ENCODE measurements at regions not wholly inside any gene's neighbourhood (a gene's known extent, or its start where the extent isn't known, plus 50 kb on each side); places are given as distances from the start of the nearest gene placed in this dataset.

- H3K4me1 Mint-ChIP-seq (ENCODE audit: low read depth) = no peaks in the 10 kb centered on the region
- H3K27ac Mint-ChIP-seq = no peak overlapping the region
- H3K4me3 Mint-ChIP-seq = no peak overlapping the region
- peaks cover 8% of the 10 kb centered on the region for H3K27me3 Mint-ChIP-seq
- no peaks in the 10 kb centered on the region for H3K36me3 Mint-ChIP-seq
- no peaks in the 10 kb centered on the region for H3K9me3 Mint-ChIP-seq (ENCODE audit: low read depth)
Measured at GRCh38 chr1:17998889-17999288, 108.7 kb upstream of the IGSF21 start.

DNA sequence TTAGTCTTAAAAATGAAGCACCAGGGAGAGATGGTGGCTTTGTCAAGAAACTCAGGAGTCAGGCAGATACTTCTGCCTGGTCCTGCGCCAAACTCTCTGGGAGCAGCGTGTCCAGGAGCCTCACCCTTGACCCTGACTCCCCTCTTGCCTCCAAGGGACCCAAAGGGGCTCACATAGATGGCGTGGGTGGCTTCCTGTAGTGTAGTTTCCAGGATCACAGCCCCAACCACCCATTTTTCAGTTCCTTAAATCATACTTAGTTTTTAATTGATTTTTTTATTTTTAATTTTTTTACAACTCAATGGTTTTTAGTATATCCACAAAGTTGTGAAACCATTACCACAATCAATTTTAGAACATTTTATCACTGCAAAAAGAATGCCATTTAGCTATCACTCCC lies 107.7 kb upstream of the IGSF21 start:
- no peaks in the 10 kb centered on the region for H3K36me3 Mint-ChIP-seq
- H3K9me3 Mint-ChIP-seq (ENCODE audit: low read depth) = no peaks in the 10 kb centered on the region
- no peak overlapping the region for H3K4me3 Mint-ChIP-seq
- no peak overlapping the region for H3K27ac Mint-ChIP-seq
- H3K27me3 Mint-ChIP-seq = peaks cover 11% of the 10 kb centered on the region
- no peaks in the 10 kb centered on the region for H3K4me1 Mint-ChIP-seq (ENCODE audit: low read depth)

- no peaks in the 10 kb centered on the region for H3K4me1 Mint-ChIP-seq (ENCODE audit: low read depth)
- H3K4me3 Mint-ChIP-seq = no peak overlapping the region
- no peaks in the 10 kb centered on the region for H3K9me3 Mint-ChIP-seq (ENCODE audit: low read depth)
- H3K36me3 Mint-ChIP-seq = no peaks in the 10 kb centered on the region
- H3K27me3 Mint-ChIP-seq = peaks cover 12% of the 10 kb centered on the region
- no peak overlapping the region for H3K27ac Mint-ChIP-seq
Measured at GRCh38 chr1:18001725-18002124, 105.9 kb upstream of the IGSF21 start.

GRCh38 chr1:18004278-18004677 lies 103.3 kb upstream of the IGSF21 start:
- Mint-ChIP-seq H3K36me3 (no peaks in the 10 kb centered on the region), H3K27me3 (peaks cover 10% of the 10 kb centered on the region), H3K4me1 (ENCODE audit: low read depth) (no peaks in the 10 kb centered on the region), H3K9me3 (ENCODE audit: low read depth) (no peaks in the 10 kb centered on the region), H3K4me3 (no peak overlapping the region), H3K27ac (no peak overlapping the region)

GRCh38 chr1:18005238-18005637 lies 102.4 kb upstream of the IGSF21 start:
- H3K4me1 Mint-ChIP-seq (ENCODE audit: low read depth) = no peaks in the 10 kb centered on the region
- H3K36me3 Mint-ChIP-seq = no peaks in the 10 kb centered on the region
- no peak overlapping the region for H3K4me3 Mint-ChIP-seq
- H3K27me3 Mint-ChIP-seq = peaks cover 10% of the 10 kb centered on the region
- no peaks in the 10 kb centered on the region for H3K9me3 Mint-ChIP-seq (ENCODE audit: low read depth)
- H3K27ac Mint-ChIP-seq = no peak overlapping the region

DNA sequence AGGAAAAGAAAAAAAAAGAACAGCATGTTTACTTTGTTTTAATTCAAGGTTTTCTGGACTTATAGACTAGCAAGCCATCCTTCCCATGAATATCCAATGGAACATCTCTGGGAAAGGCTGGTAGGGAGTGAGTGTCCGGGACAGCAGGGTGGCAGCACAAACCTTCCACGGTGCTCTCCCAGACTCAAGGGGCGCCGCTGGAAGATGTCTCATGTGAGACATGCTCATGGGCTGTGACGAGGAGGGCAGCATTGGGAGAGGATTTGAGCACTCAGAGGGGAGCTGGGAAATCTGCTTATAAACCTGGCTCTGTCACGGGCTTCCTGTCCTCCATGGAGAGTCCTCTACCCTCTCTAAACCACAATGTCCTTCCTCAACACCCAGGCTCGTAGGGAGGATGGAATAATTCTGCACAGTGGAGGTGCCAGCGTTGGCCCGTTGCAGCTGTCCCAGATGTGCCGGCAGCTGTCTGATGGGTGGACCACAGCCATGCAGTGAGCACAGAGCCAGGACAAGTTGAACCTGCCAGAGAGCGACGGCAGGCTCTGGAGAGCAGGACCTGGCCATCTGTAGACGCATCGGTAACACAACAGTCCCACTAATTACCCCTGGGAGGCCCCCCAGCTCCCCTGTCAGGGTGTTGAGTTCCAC lies 100.1 kb upstream of the IGSF21 start:
- Mint-ChIP-seq H3K27me3 (peaks cover 6% of the 10 kb centered on the region), H3K4me1 (ENCODE audit: low read depth) (no peaks in the 10 kb centered on the region), H3K9me3 (ENCODE audit: low read depth) (no peaks in the 10 kb centered on the region), H3K36me3 (no peaks in the 10 kb centered on the region), H3K4me3 (no peak overlapping the region), H3K27ac (no peak overlapping the region)

- Mint-ChIP-seq H3K27ac (no peak overlapping the region), H3K9me3 (ENCODE audit: low read depth) (no peaks in the 10 kb centered on the region), H3K36me3 (no peaks in the 10 kb centered on the region), H3K27me3 (peaks cover 6% of the 10 kb centered on the region), H3K4me1 (ENCODE audit: low read depth) (no peaks in the 10 kb centered on the region), H3K4me3 (no peak overlapping the region)
Measured at GRCh38 chr1:18008081-18008480, 99.5 kb upstream of the IGSF21 start.

DNA sequence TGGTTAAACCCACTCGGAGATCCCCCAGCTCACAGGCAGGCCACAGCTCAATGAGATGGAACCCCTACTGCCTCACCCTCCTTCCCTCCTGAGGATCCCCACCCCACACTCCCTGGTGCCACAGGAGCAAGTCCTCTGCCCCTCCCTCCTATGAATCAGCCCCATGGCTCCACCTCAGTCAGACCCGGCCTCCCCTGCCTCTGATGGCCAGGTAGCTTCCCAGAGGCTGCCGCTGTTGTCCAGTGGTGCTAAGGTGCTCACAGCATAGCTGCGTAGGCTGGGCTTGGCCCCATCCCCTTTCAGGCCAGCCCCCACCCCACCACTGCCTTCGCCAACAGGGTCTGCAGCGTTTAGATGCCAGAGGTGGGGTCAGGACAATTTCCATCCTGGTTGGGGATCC lies 98.5 kb upstream of the IGSF21 start:
- no peaks in the 10 kb centered on the region for H3K9me3 Mint-ChIP-seq (ENCODE audit: low read depth)
- H3K4me1 Mint-ChIP-seq (ENCODE audit: low read depth) = no peaks in the 10 kb centered on the region
- H3K4me3 Mint-ChIP-seq = no peak overlapping the region
- no peak overlapping the region for H3K27ac Mint-ChIP-seq
- H3K36me3 Mint-ChIP-seq = no peaks in the 10 kb centered on the region
- H3K27me3 Mint-ChIP-seq = peaks cover 6% of the 10 kb centered on the region

DNA sequence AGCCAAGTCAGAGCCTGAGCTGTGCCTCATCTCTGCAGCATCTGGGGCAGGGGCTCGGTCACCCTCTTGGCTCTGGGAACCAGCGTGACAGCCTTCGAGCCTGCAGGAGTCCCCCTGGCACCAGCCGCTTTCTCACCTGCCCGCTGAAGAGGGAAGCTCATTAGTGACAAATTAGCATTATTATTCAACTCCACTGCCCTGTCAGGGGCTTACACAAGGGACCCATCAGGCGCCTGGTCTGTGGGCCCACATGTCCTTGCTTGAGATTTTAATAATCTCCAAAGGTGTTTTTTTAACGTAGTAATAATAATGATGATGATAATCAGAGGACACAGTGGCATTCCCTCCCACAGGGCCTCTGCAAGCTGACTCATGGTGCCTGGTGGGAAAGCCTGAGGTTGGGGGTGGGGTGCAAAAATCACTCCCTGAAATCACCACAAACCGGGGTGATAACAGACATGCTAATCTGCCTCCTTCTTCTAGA lies 98.1 kb upstream of the IGSF21 start:
- no peaks in the 10 kb centered on the region for H3K4me1 Mint-ChIP-seq (ENCODE audit: low read depth)
- no peak overlapping the region for H3K4me3 Mint-ChIP-seq

DNA sequence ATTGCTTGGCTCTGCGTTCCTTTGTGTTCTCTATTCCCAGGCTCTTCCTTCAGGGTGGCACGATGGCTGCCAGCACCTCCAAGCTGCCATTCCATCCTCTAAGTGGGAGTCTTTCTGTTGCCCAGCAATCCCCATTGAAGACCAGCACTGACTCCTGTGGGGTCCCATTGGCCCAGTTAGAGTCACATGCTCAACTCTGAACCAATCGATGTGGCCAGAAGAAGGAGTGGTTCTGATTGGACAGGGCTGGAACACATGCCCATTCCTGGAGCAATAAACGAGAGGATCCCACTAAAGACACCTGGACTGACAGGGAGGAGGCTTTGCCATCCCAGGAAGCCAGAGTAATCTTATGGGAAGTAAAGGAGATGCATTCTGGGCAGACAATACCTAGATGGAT lies 97.2 kb upstream of the IGSF21 start:
- peaks cover 5% of the 10 kb centered on the region for H3K27me3 Mint-ChIP-seq
- no peaks in the 10 kb centered on the region for H3K9me3 Mint-ChIP-seq (ENCODE audit: low read depth)
- no peaks in the 10 kb centered on the region for H3K36me3 Mint-ChIP-seq
- no peak overlapping the region for H3K27ac Mint-ChIP-seq
- H3K4me3 Mint-ChIP-seq = no peak overlapping the region
- no peaks in the 10 kb centered on the region for H3K4me1 Mint-ChIP-seq (ENCODE audit: low read depth)

More for the DNA sequence above, 98.1 kb upstream of the IGSF21 start:
- Mint-ChIP-seq H3K27me3 (peaks cover 4% of the 10 kb centered on the region), H3K27ac (no peak overlapping the region), H3K9me3 (ENCODE audit: low read depth) (no peaks in the 10 kb centered on the region), H3K36me3 (no peaks in the 10 kb centered on the region)

- Mint-ChIP-seq H3K27ac (no peak overlapping the region), H3K4me3 (no peak overlapping the region), H3K36me3 (no peaks in the 10 kb centered on the region), H3K4me1 (ENCODE audit: low read depth) (no peaks in the 10 kb centered on the region), H3K27me3 (peaks cover 5% of the 10 kb centered on the region), H3K9me3 (ENCODE audit: low read depth) (no peaks in the 10 kb centered on the region)
Measured at GRCh38 chr1:18010945-18011344, 96.7 kb upstream of the IGSF21 start.

GRCh38 chr1:18011703-18012102 lies 95.9 kb upstream of the IGSF21 start:
- no peaks in the 10 kb centered on the region for H3K4me1 Mint-ChIP-seq (ENCODE audit: low read depth)
- H3K36me3 Mint-ChIP-seq = no peaks in the 10 kb centered on the region
- H3K27me3 Mint-ChIP-seq = peaks cover 5% of the 10 kb centered on the region

GRCh38 chr1:18012686-18013085 lies 94.9 kb upstream of the IGSF21 start:
- no peaks in the 10 kb centered on the region for H3K36me3 Mint-ChIP-seq
- H3K27ac Mint-ChIP-seq = no peak overlapping the region
- no peaks in the 10 kb centered on the region for H3K9me3 Mint-ChIP-seq (ENCODE audit: low read depth)
- H3K27me3 Mint-ChIP-seq = peaks cover 7% of the 10 kb centered on the region
- H3K4me1 Mint-ChIP-seq (ENCODE audit: low read depth) = no peaks in the 10 kb centered on the region
- no peak overlapping the region for H3K4me3 Mint-ChIP-seq

More at GRCh38 chr1:18011703-18012102, 95.9 kb upstream of the IGSF21 start:
- no peaks in the 10 kb centered on the region for H3K9me3 Mint-ChIP-seq (ENCODE audit: low read depth)
- H3K27ac Mint-ChIP-seq = no peak overlapping the region
- no peak overlapping the region for H3K4me3 Mint-ChIP-seq

DNA sequence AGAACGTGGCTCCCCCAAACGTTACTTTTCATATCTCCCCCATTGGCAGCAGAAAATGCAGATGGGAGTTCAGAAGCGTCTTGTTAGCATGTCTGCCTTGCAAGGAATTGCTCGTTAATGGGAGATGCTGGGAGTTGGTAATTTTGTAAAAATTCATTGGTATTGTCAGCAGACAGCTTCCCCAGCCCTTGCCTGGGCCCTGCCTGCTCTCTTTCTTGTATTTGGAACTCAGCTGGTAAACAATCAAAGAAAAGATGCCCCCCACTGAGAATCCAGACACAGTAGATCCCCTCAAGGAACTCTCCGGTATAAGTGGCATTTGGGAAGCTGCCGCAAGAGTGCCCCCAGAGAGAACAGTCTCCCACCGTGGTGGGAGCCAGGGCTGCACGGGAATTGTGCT lies 94.4 kb upstream of the IGSF21 start:
- Mint-ChIP-seq H3K4me3 (no peak overlapping the region), H3K4me1 (ENCODE audit: low read depth) (no peaks in the 10 kb centered on the region), H3K27ac (no peak overlapping the region), H3K27me3 (peaks cover 7% of the 10 kb centered on the region), H3K36me3 (no peaks in the 10 kb centered on the region), H3K9me3 (ENCODE audit: low read depth) (no peaks in the 10 kb centered on the region)

- no peaks in the 10 kb centered on the region for H3K9me3 Mint-ChIP-seq (ENCODE audit: low read depth)
- H3K4me1 Mint-ChIP-seq (ENCODE audit: low read depth) = no peaks in the 10 kb centered on the region
- no peaks in the 10 kb centered on the region for H3K36me3 Mint-ChIP-seq
- H3K27ac Mint-ChIP-seq = no peak overlapping the region
- peaks cover 7% of the 10 kb centered on the region for H3K27me3 Mint-ChIP-seq
- no peak overlapping the region for H3K4me3 Mint-ChIP-seq
Measured at GRCh38 chr1:18015719-18016118, 91.9 kb upstream of the IGSF21 start.

- no peak overlapping the region for H3K27ac Mint-ChIP-seq
- H3K4me3 Mint-ChIP-seq = no peak overlapping the region
- H3K36me3 Mint-ChIP-seq = no peaks in the 10 kb centered on the region
- H3K27me3 Mint-ChIP-seq = peaks cover 13% of the 10 kb centered on the region
- no peaks in the 10 kb centered on the region for H3K4me1 Mint-ChIP-seq (ENCODE audit: low read depth)
- H3K9me3 Mint-ChIP-seq (ENCODE audit: low read depth) = no peaks in the 10 kb centered on the region
Measured at GRCh38 chr1:18018366-18018765, 89.2 kb upstream of the IGSF21 start.
